ENCODE measurements at regions not wholly inside any gene's neighbourhood (a gene's known extent, or its start where the extent isn't known, plus 50 kb on each side); places are given as distances from the start of the nearest gene placed in this dataset.

- TF ChIP-seq, protein P1, sequence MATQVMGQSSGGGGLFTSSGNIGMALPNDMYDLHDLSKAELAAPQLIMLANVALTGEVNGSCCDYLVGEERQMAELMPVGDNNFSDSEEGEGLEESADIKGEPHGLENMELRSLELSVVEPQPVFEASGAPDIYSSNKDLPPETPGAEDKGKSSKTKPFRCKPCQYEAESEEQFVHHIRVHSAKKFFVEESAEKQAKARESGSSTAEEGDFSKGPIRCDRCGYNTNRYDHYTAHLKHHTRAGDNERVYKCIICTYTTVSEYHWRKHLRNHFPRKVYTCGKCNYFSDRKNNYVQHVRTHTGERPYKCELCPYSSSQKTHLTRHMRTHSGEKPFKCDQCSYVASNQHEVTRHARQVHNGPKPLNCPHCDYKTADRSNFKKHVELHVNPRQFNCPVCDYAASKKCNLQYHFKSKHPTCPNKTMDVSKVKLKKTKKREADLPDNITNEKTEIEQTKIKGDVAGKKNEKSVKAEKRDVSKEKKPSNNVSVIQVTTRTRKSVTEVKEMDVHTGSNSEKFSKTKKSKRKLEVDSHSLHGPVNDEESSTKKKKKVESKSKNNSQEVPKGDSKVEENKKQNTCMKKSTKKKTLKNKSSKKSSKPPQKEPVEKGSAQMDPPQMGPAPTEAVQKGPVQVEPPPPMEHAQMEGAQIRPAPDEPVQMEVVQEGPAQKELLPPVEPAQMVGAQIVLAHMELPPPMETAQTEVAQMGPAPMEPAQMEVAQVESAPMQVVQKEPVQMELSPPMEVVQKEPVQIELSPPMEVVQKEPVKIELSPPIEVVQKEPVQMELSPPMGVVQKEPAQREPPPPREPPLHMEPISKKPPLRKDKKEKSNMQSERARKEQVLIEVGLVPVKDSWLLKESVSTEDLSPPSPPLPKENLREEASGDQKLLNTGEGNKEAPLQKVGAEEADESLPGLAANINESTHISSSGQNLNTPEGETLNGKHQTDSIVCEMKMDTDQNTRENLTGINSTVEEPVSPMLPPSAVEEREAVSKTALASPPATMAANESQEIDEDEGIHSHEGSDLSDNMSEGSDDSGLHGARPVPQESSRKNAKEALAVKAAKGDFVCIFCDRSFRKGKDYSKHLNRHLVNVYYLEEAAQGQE (IDR thresholded peaks at IDR 0.05; ENCODE audit: low read depth, low read length) = no peak
- TF ChIP-seq GABPA (IDR thresholded peaks at IDR 0.05; ENCODE audit: low read depth) (no peak), SIN3A (IDR thresholded peaks at IDR 0.05; ENCODE audit: borderline replicate concordance, low read depth, low read length) (no peak), NRF1 (IDR thresholded peaks at IDR 0.05; ENCODE audit: low read depth, low read length) (no peak), RXRA (IDR thresholded peaks at IDR 0.05; ENCODE audit: borderline replicate concordance, low read depth) (no peak)
- TF ChIP-seq, protein P2, sequence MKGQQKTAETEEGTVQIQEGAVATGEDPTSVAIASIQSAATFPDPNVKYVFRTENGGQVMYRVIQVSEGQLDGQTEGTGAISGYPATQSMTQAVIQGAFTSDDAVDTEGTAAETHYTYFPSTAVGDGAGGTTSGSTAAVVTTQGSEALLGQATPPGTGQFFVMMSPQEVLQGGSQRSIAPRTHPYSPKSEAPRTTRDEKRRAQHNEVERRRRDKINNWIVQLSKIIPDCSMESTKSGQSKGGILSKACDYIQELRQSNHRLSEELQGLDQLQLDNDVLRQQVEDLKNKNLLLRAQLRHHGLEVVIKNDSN (IDR thresholded peaks at IDR 0.05; ENCODE audit: borderline replicate concordance, low read depth) = no peak
These were observed 427.6 kb upstream of the MDFIC2 start (continued) for GRCh38 chr3:70740071-70740470.

GRCh38 chr3:70738291-70738681 lies 425.8 kb upstream of the MDFIC2 start:
- no peaks in the 10 kb centered on the region for H3K4me1 ChIP-seq (ENCODE audit: control insufficient read depth in 1 of 2, insufficient read depth in 2 of 2, low read depth in 1 of 2, low read length in 1 of 2)
- H3K9ac ChIP-seq = no peak overlapping the region
- no peaks in the 10 kb centered on the region for H3K9me2 ChIP-seq
- H3F3A ChIP-seq (replicated peaks; ENCODE audit: insufficient read depth) = no peaks in the 10 kb centered on the region
- H3K9me3 ChIP-seq = no peaks in the 10 kb centered on the region
- no peak overlapping the region for H3K4me3 ChIP-seq (ENCODE audit: low read depth in 2 of 2, low read length in 1 of 2)
- no peak overlapping the region for H3K4me2 ChIP-seq
- H3K79me2 ChIP-seq (ENCODE audit: insufficient read depth) = no peaks in the 10 kb centered on the region
- no peaks in the 10 kb centered on the region for H4K20me1 ChIP-seq (ENCODE audit: insufficient read depth)
- TF ChIP-seq, protein P2 (IDR thresholded peaks at IDR 0.05; ENCODE audit: borderline replicate concordance, low read depth) = no peak
- no peak for TF ChIP-seq JUND (IDR thresholded peaks at IDR 0.05)
- ChIA-PET CTCF (no interaction called here), POLR2A (no interaction called here)
- DNase-seq = no peak
- H3K27me3 ChIP-seq (ENCODE audit: insufficient read depth) = no peaks in the 10 kb centered on the region
- H2AFZ ChIP-seq (ENCODE audit: low read depth) = no peak overlapping the region
- WGBS (ENCODE audit: low lambda C conversion rate) = 41% methylated on average over 4 of the region's 4 CpGs
- no peaks in the 10 kb centered on the region for H3K36me3 ChIP-seq (replicated peaks in 1 of 2; ENCODE audit: control insufficient read depth in 1 of 2, insufficient read depth in 2 of 2, low read length in 1 of 2)
- H3K27ac ChIP-seq (ENCODE audit: low read depth in 2 of 2, low read length in 1 of 2) = no peak overlapping the region

GRCh38 chr3:70737666-70738290 lies 425.3 kb upstream of the MDFIC2 start:
- H3F3A ChIP-seq (replicated peaks; ENCODE audit: insufficient read depth) = no peaks in the 10 kb centered on the region
- no peak overlapping the region for H3K4me2 ChIP-seq
- ChIA-PET POLR2A (no interaction called here), CTCF (no interaction called here)
- WGBS (ENCODE audit: low lambda C conversion rate) = 25% methylated on average over 2 of the region's 2 CpGs
- H3K27me3 ChIP-seq (ENCODE audit: insufficient read depth) = no peaks in the 10 kb centered on the region
- no peak for TF ChIP-seq RXRA (IDR thresholded peaks at IDR 0.05; ENCODE audit: borderline replicate concordance, low read depth)
- H3K9me3 ChIP-seq = no peaks in the 10 kb centered on the region
- no peaks in the 10 kb centered on the region for H3K36me3 ChIP-seq (replicated peaks in 1 of 2; ENCODE audit: control insufficient read depth in 1 of 2, insufficient read depth in 2 of 2, low read length in 1 of 2)
- H3K4me3 ChIP-seq (ENCODE audit: low read depth in 2 of 2, low read length in 1 of 2) = no peak overlapping the region
- H4K20me1 ChIP-seq (ENCODE audit: insufficient read depth) = no peaks in the 10 kb centered on the region
- no peak for DNase-seq
- no peaks in the 10 kb centered on the region for H3K79me2 ChIP-seq (ENCODE audit: insufficient read depth)
- H3K9me2 ChIP-seq = no peaks in the 10 kb centered on the region
- H2AFZ ChIP-seq (ENCODE audit: low read depth) = no peak overlapping the region
- no peaks in the 10 kb centered on the region for H3K4me1 ChIP-seq (ENCODE audit: control insufficient read depth in 1 of 2, insufficient read depth in 2 of 2, low read depth in 1 of 2, low read length in 1 of 2)
- no peak overlapping the region for H3K27ac ChIP-seq (ENCODE audit: low read depth in 2 of 2, low read length in 1 of 2)
- H3K9ac ChIP-seq = no peak overlapping the region
